Caco-2 (cell line): ENCODE measurements at regions not wholly inside any gene's neighbourhood (a gene's known extent, or its start where the extent isn't known, plus 50 kb on each side); places are given as distances from the start of the nearest gene placed in this dataset.

Experiments
- BruUV-seq: library from RNA; stranded (reverse); fragments of 400-500 nt; replicated peaks from 2 replicates; lab custom pipeline; 2021; lab: Mats Ljungman, UMichigan
- CTCF ChIA-PET: fragments of 300-600 bp; sonication (Branson Sonifier 250); formaldehyde crosslinking; loops from one replicate; lab custom pipeline; 2022; ENCODE audit warnings: antibody characterized with exemption; lab: Charles Lee
- POLR2A ChIA-PET: fragments of 300-600 bp; sonication (Branson Sonifier 250); formaldehyde crosslinking; loops from one replicate; lab custom pipeline; 2022; ENCODE audit warnings: antibody characterized with exemption; lab: Charles Lee
- DNase-seq, 2 experiments: peaks; one replicate each; pipeline versions ENCODE4 v3.0.0 to v3.0.0-alpha.2; 2020 to 2022
- H3K27me3 ChIP-seq: replicated peaks from 2 replicates; pipeline ENCODE4 v1.6.0; 2011; ENCODE audit warnings: low read length; ENCODE audit not compliant: control insufficient read depth, insufficient read depth
- H3K36me3 ChIP-seq: 2 replicates; pipeline ENCODE4 v1.5.1; 2011; ENCODE audit warnings: low read length; ENCODE audit not compliant: control insufficient read depth, insufficient read depth
- H3K4me1 ChIP-seq: fragments of 250-450 bp; sonication (Bioruptor Pico); 2 replicates; pipeline ENCODE4 v1.5.1; 2020; ENCODE audit warnings: mild to moderate bottlenecking
- H3K4me3 ChIP-seq: 2 replicates; pipeline ENCODE4 v1.5.1; 2011; ENCODE audit warnings: low read depth, mild to moderate bottlenecking, control low read depth, low read length
- H3K9me3 ChIP-seq: fragments of 250-450 bp; sonication (Bioruptor Pico); 2 replicates; pipeline ENCODE4 v1.5.1; 2020; ENCODE audit warnings: mild to moderate bottlenecking, moderate library complexity
- H3K27ac Mint-ChIP-seq: one replicate; pipeline ENCODE4 v1.8.0; 2022; ENCODE audit warnings: mixed read lengths; ENCODE audit not compliant: unreplicated experiment
- H3K27me3 Mint-ChIP-seq: one replicate; pipeline ENCODE4 v1.8.0; 2022; ENCODE audit warnings: mixed read lengths; ENCODE audit not compliant: insufficient read depth, unreplicated experiment
- H3K36me3 Mint-ChIP-seq: one replicate; pipeline ENCODE4 v1.8.0; 2022; ENCODE audit warnings: mild to moderate bottlenecking, mixed read lengths; ENCODE audit not compliant: insufficient read depth, unreplicated experiment
- H3K4me1 Mint-ChIP-seq: one replicate; pipeline ENCODE4 v1.8.0; 2022; ENCODE audit warnings: low read depth, mixed read lengths; ENCODE audit not compliant: unreplicated experiment
- H3K4me3 Mint-ChIP-seq: one replicate; pipeline ENCODE4 v1.8.0; 2022; ENCODE audit warnings: mild to moderate bottlenecking, moderate library complexity, mixed read lengths; ENCODE audit not compliant: unreplicated experiment
- H3K9me3 Mint-ChIP-seq: one replicate; pipeline ENCODE4 v1.8.0; 2022; ENCODE audit warnings: mixed read lengths; ENCODE audit not compliant: unreplicated experiment
- CTCF ChIP-seq, 2 experiments: fragments of 200-600 bp in 1 of 2; IDR thresholded peaks; 1 replicate in 1 of 2; 2 replicates in 1 of 2; pipeline versions ENCODE4 v1.5.1 to v1.8.0; 2011 to 2022; ENCODE audit warnings: antibody characterized with exemption in 1 of 2, control low read depth in 1 of 2, inconsistent platforms in 1 of 2, low read depth in 1 of 2, low read length in 1 of 2, mild to moderate bottlenecking in 1 of 2, moderate library complexity in 1 of 2; ENCODE audit not compliant: insufficient read depth in 1 of 2, severe bottlenecking in 1 of 2, unreplicated experiment in 1 of 2
- intact Hi-C: fragments of 100-400 bp; cut with micrococcal nuclease; formaldehyde crosslinking; loops from one replicate; pipeline ENCODE4 v1.10.0; 2022; ENCODE audit not compliant: unreplicated experiment

- no peaks in the 10 kb centered on the region for H3K4me1 Mint-ChIP-seq
- intact Hi-C loops, result no loop called here
- no peak for TF ChIP-seq CTCF (IDR thresholded peaks at IDR 0.05; ENCODE audit: insufficient read depth in 1 of 2, low read depth in 1 of 2, low read length in 1 of 2, severe bottlenecking in 1 of 2, unreplicated experiment in 1 of 2)
- no peak for DNase-seq
- peaks cover 10% of the 10 kb centered on the region for H3K27me3 Mint-ChIP-seq
- Histone ChIP-seq H3K4me1 (no peaks in the 10 kb centered on the region), H3K9me3 (no peaks in the 10 kb centered on the region), H3K36me3 (no peaks in the 10 kb centered on the region), H3K27me3 (no peaks in the 10 kb centered on the region), H3K4me3 (no peak overlapping the region)
- no peaks in the 10 kb centered on the region for H3K9me3 Mint-ChIP-seq
- H3K36me3 Mint-ChIP-seq, result no peaks in the 10 kb centered on the region
- no TSS peak for BruUV-seq
- CTCF ChIA-PET, result no interaction called here
- H3K27ac Mint-ChIP-seq, result no peak overlapping the region
- POLR2A ChIA-PET, result no interaction called here
- no peak overlapping the region for H3K4me3 Mint-ChIP-seq
Observed at GRCh38 chr12:107327651-107328182, 234.4 kb upstream of the CRY1 start.

GRCh38 chr12:107328442-107329133 is 235.2 kb upstream of the CRY1 start:
- no peak for TF ChIP-seq CTCF (IDR thresholded peaks at IDR 0.05; ENCODE audit: insufficient read depth in 1 of 2, low read depth in 1 of 2, low read length in 1 of 2, severe bottlenecking in 1 of 2, unreplicated experiment in 1 of 2)
- Mint-ChIP-seq H3K27me3 (peaks cover 11% of the 10 kb centered on the region), H3K9me3 (no peaks in the 10 kb centered on the region), H3K4me1 (no peaks in the 10 kb centered on the region), H3K27ac (no peak overlapping the region), H3K4me3 (no peak overlapping the region), H3K36me3 (no peaks in the 10 kb centered on the region)
- intact Hi-C loops, result no loop called here
- H3K4me1 ChIP-seq, result no peaks in the 10 kb centered on the region
- POLR2A ChIA-PET, result interaction anchor here (0.6 kb wide), 1 partner anchor 271 kb away, joined by 3 read pairs; no protein-coding TSS in a partner anchor
- no peaks in the 10 kb centered on the region for H3K27me3 ChIP-seq
- no peak for DNase-seq
- no peaks in the 10 kb centered on the region for H3K9me3 ChIP-seq
- no peak overlapping the region for H3K4me3 ChIP-seq
- no peaks in the 10 kb centered on the region for H3K36me3 ChIP-seq
- no TSS peak for BruUV-seq
- CTCF ChIA-PET, result no interaction called here

GRCh38 chr12:107329569-107330324 is 236.4 kb upstream of the CRY1 start:
- Histone ChIP-seq H3K4me1 (no peaks in the 10 kb centered on the region), H3K27me3 (no peaks in the 10 kb centered on the region), H3K9me3 (no peaks in the 10 kb centered on the region), H3K4me3 (no peak overlapping the region), H3K36me3 (no peaks in the 10 kb centered on the region)
- ChIA-PET CTCF (no interaction called here), POLR2A (no interaction called here)
- H3K36me3 Mint-ChIP-seq, result no peaks in the 10 kb centered on the region
- peaks cover 16% of the 10 kb centered on the region for H3K27me3 Mint-ChIP-seq
- BruUV-seq, result no TSS peak
- TF ChIP-seq CTCF (IDR thresholded peaks at IDR 0.05; ENCODE audit: insufficient read depth in 1 of 2, low read depth in 1 of 2, low read length in 1 of 2, severe bottlenecking in 1 of 2, unreplicated experiment in 1 of 2), result no peak
- H3K9me3 Mint-ChIP-seq, result no peaks in the 10 kb centered on the region
- no peaks in the 10 kb centered on the region for H3K4me1 Mint-ChIP-seq
- no peak overlapping the region for H3K27ac Mint-ChIP-seq
- intact Hi-C loops, result no loop called here
- DNase-seq, result no peak
- no peak overlapping the region for H3K4me3 Mint-ChIP-seq
